Urinary bladder (tissue), 3 donors: ENCODE measurements at regions not wholly inside any gene's neighbourhood (a gene's known extent, or its start where the extent isn't known, plus 50 kb on each side); places are given as distances from the start of the nearest gene placed in this dataset.
"Not testable (repeated sequence)": the region's sequence is repeated elsewhere in the genome, so short reads cannot be mapped to it uniquely, and the experiment has no call there.

Experiments
- DNase-seq: peaks from one replicate; pipeline ENCODE4 v3.0.0-alpha.2; 2015; ENCODE audit errors: extremely low spot score
- H3K27ac ChIP-seq: one replicate; pipeline ENCODE4 v1.5.1; 2013; ENCODE audit warnings: low read depth, mild to moderate bottlenecking, moderate library complexity
- H3K36me3 ChIP-seq: one replicate; pipeline ENCODE4 v1.6.1; 2013; ENCODE audit warnings: mild to moderate bottlenecking, moderate library complexity; ENCODE audit not compliant: insufficient read depth
- H3K4me1 ChIP-seq: one replicate; pipeline ENCODE4 v1.6.1; 2013; ENCODE audit warnings: mild to moderate bottlenecking, moderate library complexity; ENCODE audit not compliant: insufficient read depth
- H3K4me3 ChIP-seq: one replicate; pipeline ENCODE4 v1.5.1; 2013; ENCODE audit warnings: low read depth, low read length
- WGBS: extraction: QIAGEN DNeasy Blood & Tissue Kit; methylation state at CpG from one replicate; pipeline ENCODE4 v1.1.7; 2013; 5-methylcytosine and 5-hydroxymethylcytosine counted together
- donor health status: healthy with polysubstance abuse.
- donor health status: healthy.

DNA sequence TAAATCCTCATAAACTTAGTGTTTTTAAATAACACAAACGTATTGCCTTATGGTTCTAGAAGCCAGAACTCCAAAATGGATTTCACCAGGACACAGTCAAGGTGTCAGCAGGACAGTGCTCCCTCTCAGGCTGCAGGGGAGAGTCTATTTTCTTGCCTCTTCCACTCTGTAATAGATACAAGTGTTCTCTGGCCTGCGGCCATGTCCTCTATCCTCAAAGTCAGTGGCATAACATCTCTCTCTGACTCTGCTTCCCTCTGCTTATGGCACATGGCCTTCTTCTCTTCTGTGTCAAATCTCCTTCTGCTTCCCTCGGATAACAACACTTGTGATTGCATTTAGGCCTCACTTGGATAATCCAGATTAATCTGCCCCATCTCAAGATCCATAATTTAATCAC, 129.4 kb upstream of the OR13F1 start:
- WGBS = 66% methylated on average over 3 of the region's 3 CpGs
- H3K36me3 ChIP-seq = no peaks in the 10 kb centered on the region
- H3K4me3 ChIP-seq = no peak overlapping the region
- DNase-seq = no peak
- H3K4me1 ChIP-seq = no peaks in the 10 kb centered on the region
- no peak overlapping the region for H3K27ac ChIP-seq

DNA sequence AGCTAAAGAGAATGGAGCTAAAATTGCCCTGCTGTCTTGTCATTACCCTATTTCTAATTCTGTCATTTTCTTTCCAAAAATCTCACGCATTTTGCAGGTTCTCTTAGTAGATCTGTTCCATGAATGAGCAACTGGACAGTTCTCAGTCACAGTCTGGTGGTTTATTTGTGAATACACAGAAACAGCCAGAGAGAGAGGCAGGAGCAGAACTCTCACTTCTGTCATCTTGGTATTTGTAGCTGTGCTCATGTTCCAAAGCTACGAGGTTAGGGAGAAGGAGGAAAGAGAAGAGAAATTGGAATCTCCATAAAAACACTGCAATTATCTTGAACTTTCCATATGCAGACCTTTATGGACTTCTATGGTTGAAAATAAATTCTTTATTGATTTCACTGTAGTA, 118.0 kb upstream of the OR13F1 start:
- 49% methylated on average over 2 of the region's 2 CpGs for WGBS
- no peaks in the 10 kb centered on the region for H3K36me3 ChIP-seq
- H3K4me3 ChIP-seq = no peak overlapping the region
- H3K4me1 ChIP-seq = no peaks in the 10 kb centered on the region
- no peak overlapping the region for H3K27ac ChIP-seq
- no peak for DNase-seq

DNA sequence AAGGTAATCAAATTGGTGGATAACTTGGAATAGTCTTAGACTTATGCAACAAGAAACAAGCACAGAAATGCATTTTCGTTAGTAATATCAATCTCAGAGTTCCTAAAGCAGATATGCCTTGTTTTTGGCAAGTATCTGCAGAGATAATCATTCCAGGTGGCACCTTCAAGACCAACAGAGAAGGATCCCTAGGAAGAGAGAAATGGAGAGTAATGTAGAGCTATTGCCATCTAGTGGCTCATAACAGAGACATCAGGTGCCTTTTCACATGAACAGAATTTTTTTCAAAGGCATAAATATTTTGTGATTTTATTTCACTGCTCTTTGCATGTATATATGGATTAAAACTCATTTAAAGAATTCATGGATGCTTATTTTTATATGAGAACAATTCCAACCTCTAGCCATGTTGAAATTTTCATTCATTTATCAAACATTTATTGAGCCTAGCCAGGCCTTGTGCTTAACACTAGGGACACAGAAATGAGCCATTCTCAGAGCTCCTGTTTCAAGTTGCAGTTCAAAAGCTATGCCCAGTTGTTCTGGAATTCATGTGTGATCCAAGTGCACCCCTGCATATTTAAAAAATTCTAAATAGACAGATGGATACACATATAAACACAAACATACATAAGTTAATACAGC, 117.5 kb upstream of the OR13F1 start:
- no peaks in the 10 kb centered on the region for H3K4me1 ChIP-seq
- DNase-seq = no peak
- 1% methylated on average over 1 of the region's 1 CpG for WGBS
- no peak overlapping the region for H3K27ac ChIP-seq
- no peaks in the 10 kb centered on the region for H3K36me3 ChIP-seq
- H3K4me3 ChIP-seq = no peak overlapping the region

DNA sequence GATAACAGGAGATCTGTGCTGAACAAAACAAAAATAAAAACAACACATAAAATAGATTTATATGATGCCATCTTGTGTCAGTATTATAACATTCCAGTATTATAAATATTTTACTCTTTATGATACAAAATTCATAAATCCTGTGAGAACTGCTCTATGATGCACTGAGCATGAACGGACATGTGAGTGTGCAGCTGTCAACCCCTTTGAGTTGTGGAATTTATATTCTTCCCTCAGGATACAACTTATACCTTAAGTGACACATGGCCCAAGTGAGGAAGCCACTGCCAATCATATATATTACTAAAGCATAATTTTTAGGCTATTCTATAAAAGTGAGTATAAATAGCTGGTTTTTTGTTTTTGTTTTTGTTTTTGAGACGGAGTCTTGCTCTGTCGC, 116.0 kb upstream of the OR13F1 start:
- DNase-seq = no peak
- H3K36me3 ChIP-seq = no peaks in the 10 kb centered on the region
- no peaks in the 10 kb centered on the region for H3K4me1 ChIP-seq
- H3K27ac ChIP-seq = no peak overlapping the region
- WGBS = 80% methylated on average over 3 of the region's 3 CpGs
- H3K4me3 ChIP-seq = no peak overlapping the region

DNA sequence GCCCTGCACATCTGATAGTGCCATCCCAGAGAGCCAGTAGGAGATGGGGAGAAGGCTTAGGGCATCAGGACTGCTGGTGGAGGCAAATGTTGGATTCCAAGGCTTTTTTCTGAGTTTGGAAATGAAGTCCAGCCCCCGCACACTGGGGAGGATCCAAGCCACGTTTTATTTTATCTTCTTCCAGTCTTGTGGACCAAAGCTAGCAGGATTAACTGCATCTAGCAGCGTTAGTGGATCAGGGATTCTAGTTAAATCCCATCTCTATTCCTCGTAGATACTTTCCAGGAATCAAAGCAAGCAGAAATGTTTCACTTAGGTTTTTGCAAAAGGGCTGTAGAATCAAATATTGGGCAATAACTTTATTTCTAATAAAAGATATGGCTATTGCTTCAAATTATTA, 114.7 kb upstream of the OR13F1 start:
- no peak overlapping the region for H3K27ac ChIP-seq
- no peak for DNase-seq
- H3K4me1 ChIP-seq = no peaks in the 10 kb centered on the region
- 41% methylated on average over 4 of the region's 4 CpGs for whole genome bisulfite sequencing
- H3K4me3 ChIP-seq = no peak overlapping the region
- H3K36me3 ChIP-seq = no peaks in the 10 kb centered on the region

DNA sequence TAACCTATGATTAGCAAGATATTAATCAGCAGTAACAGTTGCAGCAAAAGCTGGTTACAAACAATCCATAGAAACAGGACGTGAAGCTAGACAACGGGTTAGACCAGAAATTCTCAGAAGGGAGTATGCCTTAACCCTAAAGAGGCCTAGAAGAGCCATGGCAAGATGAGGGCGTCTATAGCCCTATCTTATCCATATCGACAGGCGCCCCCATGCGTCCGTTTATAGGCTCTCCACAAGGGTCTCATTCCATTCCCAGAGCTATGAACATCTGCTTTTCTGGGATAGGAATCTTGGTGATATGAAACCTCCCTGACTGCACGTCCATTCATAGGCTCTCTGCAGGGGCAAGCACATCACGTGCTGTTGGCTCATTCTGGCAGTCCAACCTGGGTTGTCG, 109.2 kb upstream of the OR13F1 start:
- not testable (repeated sequence) for H3K36me3 ChIP-seq, H3K4me1 ChIP-seq, DNase-seq, H3K4me3 ChIP-seq, H3K27ac ChIP-seq
- WGBS = 51% methylated on average over 10 of the region's 10 CpGs

DNA sequence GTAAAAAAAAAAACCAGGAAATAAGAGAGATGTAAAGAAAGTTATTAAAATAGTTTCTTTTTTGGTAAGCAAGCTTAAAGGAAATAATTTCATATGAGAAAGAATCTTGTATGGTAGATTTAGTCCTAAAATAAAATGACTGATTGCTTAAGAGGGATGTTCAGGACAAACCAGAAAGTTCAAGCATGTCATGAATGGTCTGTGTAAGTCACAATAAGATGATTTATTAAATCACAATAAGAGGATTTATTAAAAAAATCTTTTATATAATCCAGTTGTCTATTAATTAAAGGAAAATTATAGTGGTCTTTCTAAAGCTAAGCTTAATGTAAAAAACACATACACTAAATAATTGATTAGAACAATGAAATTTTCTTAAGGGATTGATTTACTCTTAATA, 91.8 kb upstream of the OR13F1 start:
- no peak for DNase-seq
- Histone ChIP-seq H3K27ac (no peak overlapping the region), H3K4me3 (no peak overlapping the region), H3K36me3 (no peaks in the 10 kb centered on the region), H3K4me1 (no peaks in the 10 kb centered on the region)

DNA sequence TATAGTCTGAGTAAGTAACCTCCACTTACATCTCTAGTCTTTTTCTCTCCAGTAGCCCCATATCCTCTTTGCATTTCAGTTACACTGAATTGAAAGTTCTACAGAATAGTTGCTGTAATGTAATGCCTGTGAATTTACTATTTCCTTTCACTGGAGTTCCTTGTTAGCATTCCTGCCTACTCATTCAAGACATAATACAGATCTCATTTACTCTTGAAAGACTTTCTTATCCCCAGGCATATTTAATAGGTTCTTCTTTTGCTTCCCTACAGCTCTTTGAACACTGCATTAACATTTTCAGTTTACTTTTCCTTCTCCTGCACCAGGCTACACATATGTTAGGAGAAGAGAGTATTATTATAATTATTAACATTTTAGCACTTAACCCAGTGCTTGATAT, 87.6 kb upstream of the OR13F1 start:
- Histone ChIP-seq H3K4me1 (no peaks in the 10 kb centered on the region), H3K36me3 (no peaks in the 10 kb centered on the region), H3K4me3 (no peak overlapping the region), H3K27ac (no peak overlapping the region)
- no peak for DNase-seq

DNA sequence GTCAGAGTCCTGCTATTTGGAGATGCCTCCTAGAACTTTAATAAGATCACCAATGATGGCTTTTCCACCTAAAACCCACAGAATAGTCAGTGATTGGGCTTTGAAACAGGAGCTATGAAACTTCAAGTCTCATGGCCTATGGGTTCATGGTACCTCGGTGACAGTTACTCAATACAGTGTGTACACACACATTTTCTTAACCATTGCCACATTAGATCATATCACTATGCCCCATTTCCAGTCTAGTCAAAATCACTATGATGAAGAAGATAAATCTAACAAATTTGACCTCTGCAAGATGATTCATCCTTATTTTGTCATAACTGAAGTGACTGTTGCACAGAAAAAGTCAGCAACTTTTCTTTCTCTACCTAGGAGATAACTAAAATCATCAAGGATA, 86.8 kb upstream of the OR13F1 start:
- H3K27ac ChIP-seq = no peak overlapping the region
- H3K36me3 ChIP-seq = no peaks in the 10 kb centered on the region
- no peaks in the 10 kb centered on the region for H3K4me1 ChIP-seq
- no peak overlapping the region for H3K4me3 ChIP-seq
- DNase-seq = no peak
- 74% methylated on average over 1 of the region's 1 CpG for WGBS

DNA sequence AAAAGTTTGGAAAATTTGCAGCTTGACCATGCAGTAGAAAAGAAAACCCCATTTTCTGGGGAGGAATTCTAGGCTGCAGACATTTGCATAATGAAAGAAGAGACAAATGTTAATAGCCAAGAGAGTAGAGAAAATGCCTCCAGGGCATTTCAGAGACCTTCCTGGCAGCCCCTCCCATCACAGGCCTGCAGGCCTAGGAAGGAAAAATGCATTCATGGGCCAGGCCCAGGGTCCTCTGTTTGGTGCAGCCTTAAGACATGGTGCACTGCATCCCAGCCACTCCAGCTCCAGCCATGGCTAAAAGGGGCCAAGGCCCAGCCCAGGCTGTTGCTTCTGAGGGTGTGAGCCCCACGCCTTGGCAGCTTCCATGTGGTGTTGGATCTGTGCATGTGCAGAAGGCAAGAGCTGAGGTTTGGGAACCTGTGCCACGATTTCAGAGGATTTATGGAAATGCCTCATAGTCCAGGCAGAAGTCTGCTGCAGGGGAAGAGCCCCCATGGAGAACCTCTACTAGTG, 75.0 kb upstream of the OR13F1 start:
- Histone ChIP-seq H3K27ac (no peak overlapping the region), H3K4me3 (no peak overlapping the region), H3K4me1 (no peaks in the 10 kb centered on the region), H3K36me3 (no peaks in the 10 kb centered on the region)
- no peak for DNase-seq
- WGBS = 61% methylated on average over 2 of the region's 2 CpGs

DNA sequence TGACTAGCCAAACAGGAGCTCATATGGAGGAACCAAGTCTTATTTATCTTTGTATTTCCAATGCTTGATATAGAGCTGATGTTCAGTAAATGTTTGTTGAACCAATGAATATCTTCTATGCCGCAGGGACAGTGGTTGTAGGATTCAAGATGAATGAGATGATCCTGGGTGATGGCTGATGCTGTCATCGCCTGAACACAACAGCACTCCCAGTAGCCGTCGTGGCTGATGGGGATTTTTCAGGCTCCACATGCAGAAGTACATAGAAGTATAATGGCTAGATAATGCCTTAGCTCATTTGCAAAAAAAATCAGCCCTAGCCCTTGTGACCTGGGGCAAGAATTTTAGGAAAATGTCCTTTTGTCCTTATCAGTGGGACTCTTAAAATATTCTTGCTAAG, 69.0 kb upstream of the OR13F1 start:
- 59% methylated on average over 4 of the region's 4 CpGs for WGBS
- Histone ChIP-seq H3K4me1 (no peaks in the 10 kb centered on the region), H3K36me3 (no peaks in the 10 kb centered on the region), H3K27ac (no peak overlapping the region), H3K4me3 (no peak overlapping the region)
- no peak for DNase-seq

DNA sequence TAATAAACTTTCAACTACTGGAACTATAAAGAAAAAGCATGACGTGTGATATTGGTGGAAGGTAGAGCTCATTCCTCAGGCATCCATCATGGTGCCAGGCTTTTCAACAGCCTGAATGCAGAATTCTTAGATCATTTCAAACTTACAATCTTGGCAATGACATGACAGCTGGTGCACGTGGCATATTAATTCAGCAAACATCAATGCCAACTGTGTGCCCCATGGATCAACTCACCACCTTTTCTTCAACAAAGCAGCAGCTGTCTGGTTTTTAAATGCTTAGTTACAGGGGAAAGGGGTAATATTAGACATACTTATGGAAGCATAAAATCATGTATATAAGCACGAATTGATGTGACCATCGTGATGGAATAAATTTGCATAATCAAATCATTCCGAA, 56.0 kb upstream of the OR13F1 start:
- Histone ChIP-seq H3K36me3 (no peaks in the 10 kb centered on the region), H3K4me3 (no peak overlapping the region), H3K27ac (no peak overlapping the region), H3K4me1 (no peaks in the 10 kb centered on the region)
- WGBS = 66% methylated on average over 5 of the region's 5 CpGs
- no peak for DNase-seq
